RKO (cell line): ENCODE measurements at regions not wholly inside any gene's neighbourhood (a gene's known extent, or its start where the extent isn't known, plus 50 kb on each side); places are given as distances from the start of the nearest gene placed in this dataset.
"Not testable (repeated sequence)": the region's sequence is repeated elsewhere in the genome, so short reads cannot be mapped to it uniquely, and the experiment has no call there.

Experiments
- DNase-seq: peaks from one replicate; pipeline ENCODE4 v3.0.0-alpha.2; 2016; ENCODE audit warnings: low spot score

DNA sequence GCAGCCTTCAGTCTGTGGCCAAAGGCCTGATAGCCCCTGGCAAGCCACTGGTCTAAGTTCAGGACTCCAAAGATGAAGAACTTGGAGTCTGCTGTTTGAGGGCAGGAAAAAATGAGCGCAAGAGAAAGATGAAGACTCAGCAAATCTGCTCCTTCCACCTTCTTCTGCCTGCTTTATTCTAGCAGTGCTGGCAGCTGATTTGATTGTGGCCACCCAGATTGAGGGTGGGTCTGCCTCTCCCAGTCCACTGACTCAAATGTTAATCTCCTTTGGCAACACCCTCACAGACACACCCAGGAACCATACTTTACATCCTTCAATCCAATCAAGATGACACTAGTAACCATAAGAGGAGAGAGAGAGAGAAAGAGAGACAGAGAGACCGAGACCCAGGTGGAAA is 127.6 kb downstream of the UTP18 start:
- DNase-seq = no peak

- no peak for DNase-seq
Measured at GRCh38 chr17:51389875-51390274, 129.5 kb downstream of the UTP18 start.

GRCh38 chr17:51391982-51392654 is 131.8 kb downstream of the UTP18 start:
- no peak for DNase-seq

- no peak for DNase-seq
Measured at GRCh38 chr17:51395621-51396020, 135.3 kb downstream of the UTP18 start.

- DNase-seq = peak; percentile 76
Measured at GRCh38 chr17:51397361-51398127, 137.2 kb downstream of the UTP18 start.

DNA sequence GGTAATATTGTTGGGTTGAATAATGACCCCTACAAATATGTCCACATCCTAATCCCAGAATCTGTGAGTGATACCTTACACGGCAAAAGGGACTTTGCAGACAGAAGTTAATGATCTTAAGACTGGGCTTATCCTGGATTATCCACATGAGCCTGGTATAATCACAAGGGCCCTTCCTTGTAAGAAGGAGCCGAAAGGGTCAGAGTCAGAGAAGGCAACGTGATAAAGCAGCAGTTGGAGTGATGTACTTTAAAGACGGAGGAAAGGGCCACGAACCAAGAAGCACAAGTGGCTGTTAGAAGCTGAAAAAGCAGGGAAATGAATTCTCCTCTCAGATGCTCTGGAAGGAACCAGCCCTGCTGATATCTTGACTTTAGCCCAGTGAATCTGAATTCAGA is 137.8 kb downstream of the UTP18 start:
- no peak for DNase-seq

DNA sequence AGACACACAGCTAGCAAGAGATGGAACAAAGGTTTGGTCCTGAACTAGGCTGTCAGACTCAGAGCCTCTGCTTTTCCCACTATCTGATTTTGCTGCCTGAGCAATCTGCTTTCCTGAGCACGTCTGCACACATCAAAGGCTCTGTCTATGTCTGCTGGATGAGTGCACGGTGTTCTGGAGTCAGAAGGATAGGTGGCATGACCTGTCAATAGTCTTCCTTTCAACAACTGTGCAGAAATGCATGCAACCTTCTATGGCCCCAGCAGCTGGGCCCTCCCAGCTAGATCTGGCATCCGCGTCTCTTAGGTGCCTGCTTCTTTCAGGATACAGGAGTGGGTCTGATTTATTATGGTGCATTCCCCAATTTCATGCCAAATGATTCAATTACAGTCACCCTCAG is 138.3 kb downstream of the UTP18 start:
- no peak for DNase-seq

- DNase-seq = no peak
Measured at GRCh38 chr17:51401279-51401678, 140.9 kb downstream of the UTP18 start.

GRCh38 chr17:51402899-51403298 is 142.6 kb downstream of the UTP18 start:
- DNase-seq = no peak

DNA sequence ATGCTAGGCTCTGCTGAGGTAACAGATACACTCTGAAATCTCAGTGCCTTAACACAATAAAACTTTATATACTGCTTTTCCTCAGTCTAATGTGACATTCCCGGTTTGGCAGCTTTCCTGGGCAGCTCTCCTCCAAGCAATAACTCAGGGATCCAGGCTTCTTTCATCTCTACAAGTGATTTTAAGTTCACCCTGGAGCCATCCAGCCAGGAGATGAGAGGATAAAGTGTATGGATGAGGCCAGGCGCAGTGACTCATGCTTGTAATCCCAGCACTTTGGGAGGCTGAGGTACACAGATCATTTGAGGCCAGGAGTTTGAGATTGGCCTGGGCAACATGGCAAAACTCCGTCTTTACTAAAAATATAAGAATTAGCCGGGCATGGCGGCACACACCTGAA is 147.2 kb downstream of the UTP18 start:
- DNase-seq = no peak

GRCh38 chr17:51419476-51419875 is 159.1 kb downstream of the UTP18 start:
- DNase-seq = no peak

DNA sequence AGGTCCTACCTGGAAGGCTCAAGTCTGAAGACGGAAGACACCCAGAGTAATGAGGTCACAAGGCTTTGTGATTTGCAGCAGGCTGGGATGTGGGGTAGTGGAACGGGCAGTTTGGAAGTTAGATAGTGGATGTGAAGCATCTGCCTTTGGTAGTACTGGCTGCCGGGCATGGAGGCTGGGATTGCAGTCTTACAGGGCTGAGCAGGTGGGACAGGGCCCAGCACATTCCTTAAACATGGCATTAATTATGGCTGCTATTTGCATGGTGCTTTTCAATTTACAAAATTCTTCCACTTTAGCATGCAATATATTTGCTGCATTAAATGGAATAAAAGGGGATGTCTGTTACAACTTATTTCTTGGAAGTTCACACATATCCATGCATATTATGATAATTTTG is 161.2 kb downstream of the UTP18 start:
- DNase-seq = no peak

DNA sequence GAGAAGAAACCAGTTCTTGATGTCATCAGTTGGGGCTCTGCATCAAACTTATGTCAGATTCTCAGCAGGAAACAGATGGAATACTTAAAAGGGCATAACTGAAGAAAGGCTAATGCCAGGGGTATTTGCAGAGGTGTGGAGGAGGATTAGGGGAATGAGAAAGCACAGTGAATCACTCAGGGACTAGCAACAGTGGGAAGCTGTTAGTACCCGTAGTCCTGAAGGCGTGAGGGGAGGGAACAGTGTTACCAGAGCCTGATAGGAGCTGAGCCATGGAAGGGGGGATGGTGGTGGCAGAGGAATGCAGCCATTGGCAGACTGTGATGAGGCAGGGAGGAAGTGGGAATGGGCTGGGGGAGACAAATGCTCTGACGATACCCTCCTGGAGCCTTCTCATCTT is 162.3 kb downstream of the UTP18 start:
- peak; percentile 28 for DNase-seq

DNA sequence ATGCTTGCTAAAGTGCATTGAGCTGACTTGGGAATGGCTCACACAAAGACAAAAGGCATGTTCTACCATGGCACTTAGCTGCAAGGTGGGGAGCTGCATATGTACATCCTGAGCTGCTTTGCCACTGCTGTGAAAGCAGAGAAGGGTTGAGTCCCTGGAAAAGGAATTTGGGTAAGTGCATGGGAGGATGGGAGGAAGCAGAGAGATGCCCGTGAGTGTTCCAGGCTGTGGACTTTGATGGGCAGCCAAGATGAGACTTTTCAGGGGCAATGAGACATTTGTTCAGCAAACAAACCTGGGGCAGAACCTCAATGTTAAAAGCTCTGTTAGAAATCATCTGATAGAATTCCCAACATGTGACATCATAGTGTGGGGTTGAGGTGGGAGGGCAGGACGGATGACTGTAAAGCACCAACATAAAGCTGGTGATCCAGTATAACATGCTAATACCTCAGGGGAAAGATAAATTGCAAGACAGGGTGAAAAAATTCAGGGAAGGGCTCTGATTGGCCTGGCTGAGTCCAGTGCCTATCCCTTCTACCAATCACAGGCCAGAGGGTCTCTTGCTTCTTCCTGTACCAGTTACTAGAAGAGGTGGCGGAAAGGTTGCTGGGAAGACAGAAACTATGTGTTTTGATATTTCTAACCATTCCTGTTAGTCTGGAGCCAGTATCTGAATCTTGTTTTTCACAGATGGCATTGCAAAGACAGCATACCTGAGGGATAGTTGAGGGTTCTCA is 163.2 kb downstream of the UTP18 start:
- DNase-seq = no peak

- no peak for DNase-seq
Measured at GRCh38 chr17:51425773-51426172, 165.4 kb downstream of the UTP18 start.

DNA sequence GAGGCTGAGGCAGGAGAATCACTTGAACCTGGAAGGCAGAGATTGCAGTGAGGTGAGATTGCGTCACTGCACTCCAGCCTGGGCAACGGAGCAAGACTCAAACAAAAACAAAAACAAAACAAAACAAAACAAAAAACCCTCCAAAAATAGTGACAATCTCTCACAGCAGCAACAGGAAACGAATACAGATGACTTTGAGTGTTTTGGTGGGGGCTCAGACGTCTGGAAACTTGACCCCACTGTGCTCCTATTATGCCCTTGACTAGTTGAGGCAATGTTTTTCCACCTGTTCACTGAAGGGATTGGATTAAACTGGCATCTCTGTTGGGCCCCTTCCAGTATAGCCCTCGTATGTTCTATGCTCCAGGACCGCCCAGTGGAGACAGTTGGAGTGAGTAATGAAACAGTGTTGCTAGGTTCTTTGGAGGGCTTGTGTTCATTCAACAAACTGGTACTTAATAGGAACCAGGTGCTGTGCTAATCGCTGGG is 167.0 kb downstream of the UTP18 start:
- DNase-seq = no peak

- no peak for DNase-seq
Measured at GRCh38 chr17:51427856-51428255, 167.5 kb downstream of the UTP18 start.

DNA sequence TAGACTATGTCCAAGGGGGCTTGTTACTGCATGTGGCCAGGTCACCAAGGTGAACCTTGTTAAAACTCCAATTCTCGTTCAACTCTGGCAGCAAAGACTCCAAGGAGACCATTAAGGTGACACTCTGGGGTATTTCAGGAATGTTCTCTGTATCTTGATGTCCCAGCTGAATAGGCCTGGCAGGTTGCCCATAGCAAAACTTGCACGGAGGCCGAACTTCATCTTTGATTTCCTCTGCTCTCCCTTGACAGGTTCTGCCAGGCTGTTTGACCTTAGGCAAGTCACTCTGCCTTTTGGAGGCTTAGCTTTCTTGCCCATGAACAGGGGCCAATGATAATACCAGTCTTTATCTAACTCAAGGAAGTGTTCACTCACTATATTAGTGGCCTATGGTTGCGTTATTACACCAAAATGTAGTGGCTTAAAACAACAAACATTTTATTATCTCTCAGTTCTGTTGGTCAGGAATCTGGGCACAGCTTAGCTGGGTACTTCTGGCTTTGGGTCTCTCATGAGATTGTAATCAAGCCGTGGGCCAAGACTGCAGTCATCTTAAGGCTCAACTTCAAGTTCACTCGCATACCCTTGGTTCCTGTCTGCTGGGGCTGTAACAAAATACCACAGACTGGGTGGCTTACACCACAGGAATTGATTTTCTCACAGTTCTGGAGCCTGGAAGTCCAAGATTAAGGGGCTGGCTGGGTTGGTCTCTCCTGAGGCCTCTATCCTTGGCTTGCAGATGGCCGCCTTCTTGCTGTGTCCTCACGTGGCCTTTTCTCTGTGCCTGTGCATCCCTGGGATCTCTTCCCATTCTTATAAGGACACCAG is 168.5 kb downstream of the UTP18 start:
- DNase-seq = no peak

DNA sequence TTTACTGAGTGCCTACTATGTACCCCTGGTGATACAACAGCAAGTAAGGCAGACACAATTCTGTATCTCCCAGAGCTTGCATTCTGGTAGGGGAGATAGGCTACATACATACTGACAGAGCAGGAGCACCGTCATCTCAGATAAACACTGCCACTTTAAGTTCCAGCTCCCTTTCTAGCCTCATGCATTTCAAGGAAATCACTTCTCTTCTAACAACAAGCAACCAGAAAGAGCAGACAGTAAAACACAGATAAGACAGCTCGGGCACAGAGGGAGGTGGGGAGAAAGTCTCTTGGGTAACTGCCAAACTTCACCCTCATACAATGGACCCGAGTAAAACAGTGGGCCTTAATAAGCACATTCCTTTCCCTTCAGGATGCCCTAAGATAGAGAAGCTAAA is 169.6 kb downstream of the UTP18 start:
- not testable (repeated sequence) for DNase-seq

DNA sequence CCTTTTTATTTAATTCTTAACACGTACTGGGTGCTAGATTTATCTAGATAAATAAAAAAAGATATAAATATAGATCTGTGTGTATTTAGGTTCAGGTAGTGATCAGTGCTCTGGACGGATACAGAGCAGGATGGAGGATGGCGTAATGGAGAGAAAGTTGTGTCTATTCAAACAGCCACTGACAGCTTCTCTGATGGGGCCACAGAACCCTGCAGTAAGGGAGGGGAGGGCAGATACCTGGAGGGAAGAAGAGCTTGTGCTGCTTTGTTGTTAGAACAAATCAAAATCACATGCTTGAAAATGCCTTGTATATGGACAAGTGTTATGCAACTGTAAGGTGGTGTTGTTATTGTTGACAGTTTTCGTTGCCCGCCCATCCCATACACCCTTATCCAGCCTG is 170.2 kb downstream of the UTP18 start:
- no peak for DNase-seq

- peak; percentile 14 for DNase-seq
Measured at GRCh38 chr17:51434434-51435170, 174.3 kb downstream of the UTP18 start.
